ENCODE measurements at regions not wholly inside any gene's neighbourhood (a gene's known extent, or its start where the extent isn't known, plus 50 kb on each side); places are given as distances from the start of the nearest gene placed in this dataset.

GRCh38 chr4:32485956-32486355 lies 1765.8 kb downstream of the PCDH7 start:
- no peak for DNase-seq

GRCh38 chr4:32488690-32489089 lies 1768.5 kb downstream of the PCDH7 start:
- no peak for DNase-seq

GRCh38 chr4:32499171-32499570 lies 1779.0 kb downstream of the PCDH7 start:
- no peak for DNase-seq

- DNase-seq, result no peak
Measured at GRCh38 chr4:32503241-32503640, 1783.1 kb downstream of the PCDH7 start.

- DNase-seq, result no peak
Measured at GRCh38 chr4:32506067-32506466, 1785.9 kb downstream of the PCDH7 start.

GRCh38 chr4:32519060-32519459 lies 1798.9 kb downstream of the PCDH7 start:
- DNase-seq, result no peak

GRCh38 chr4:32525420-32525819 lies 1805.3 kb downstream of the PCDH7 start:
- no peak for DNase-seq

GRCh38 chr4:32544846-32545245 lies 1824.7 kb downstream of the PCDH7 start:
- DNase-seq, result no peak

- DNase-seq, result no peak
Measured at GRCh38 chr4:32551943-32552342, 1831.8 kb downstream of the PCDH7 start.

GRCh38 chr4:32560306-32560705 lies 1840.1 kb downstream of the PCDH7 start:
- peak; percentile 56 for DNase-seq

- no peak for DNase-seq
Measured at GRCh38 chr4:32562010-32562409, 1841.8 kb downstream of the PCDH7 start.

GRCh38 chr4:32564626-32565025 lies 1844.5 kb downstream of the PCDH7 start:
- no peak for DNase-seq

- DNase-seq, result no peak
Measured at GRCh38 chr4:32569861-32570260, 1849.7 kb downstream of the PCDH7 start.

- no peak for DNase-seq
Measured at GRCh38 chr4:32572366-32572765, 1852.2 kb downstream of the PCDH7 start.

- no peak for DNase-seq
Measured at GRCh38 chr4:32574803-32575202, 1854.6 kb downstream of the PCDH7 start.

GRCh38 chr4:32589097-32589496 lies 1868.9 kb downstream of the PCDH7 start:
- DNase-seq, result no peak

GRCh38 chr4:32589853-32590252 lies 1869.7 kb downstream of the PCDH7 start:
- DNase-seq, result no peak

- DNase-seq, result no peak
Measured at GRCh38 chr4:32597354-32597753, 1877.2 kb downstream of the PCDH7 start.

GRCh38 chr4:32601848-32602247 lies 1881.7 kb downstream of the PCDH7 start:
- no peak for DNase-seq

GRCh38 chr4:32607978-32608377 lies 1887.8 kb downstream of the PCDH7 start:
- no peak for DNase-seq

GRCh38 chr4:32624943-32625603 lies 1904.9 kb downstream of the PCDH7 start:
- DNase-seq, result no peak

GRCh38 chr4:32625687-32626337 lies 1905.6 kb downstream of the PCDH7 start:
- DNase-seq, result no peak

- DNase-seq, result no peak
Measured at GRCh38 chr4:32631831-32632230, 1911.7 kb downstream of the PCDH7 start.

- no peak for DNase-seq
Measured at GRCh38 chr4:32633421-32633820, 1913.3 kb downstream of the PCDH7 start.

- no peak for DNase-seq
Measured at GRCh38 chr4:32645653-32646052, 1925.5 kb downstream of the PCDH7 start.

Data from left hindlimb (tissue), 1 donor.